GM21825 (cell line): ENCODE measurements at regions not wholly inside any gene's neighbourhood (a gene's known extent, or its start where the extent isn't known, plus 50 kb on each side); places are given as distances from the start of the nearest gene placed in this dataset.

Experiments
- ATAC-seq: cut with Tn5 transposase; IDR thresholded peaks from one replicate; pipeline ENCODE4 v1.9.1; 2021; ENCODE audit warnings: mild to moderate bottlenecking, moderate library complexity; ENCODE audit not compliant: unreplicated experiment

DNA sequence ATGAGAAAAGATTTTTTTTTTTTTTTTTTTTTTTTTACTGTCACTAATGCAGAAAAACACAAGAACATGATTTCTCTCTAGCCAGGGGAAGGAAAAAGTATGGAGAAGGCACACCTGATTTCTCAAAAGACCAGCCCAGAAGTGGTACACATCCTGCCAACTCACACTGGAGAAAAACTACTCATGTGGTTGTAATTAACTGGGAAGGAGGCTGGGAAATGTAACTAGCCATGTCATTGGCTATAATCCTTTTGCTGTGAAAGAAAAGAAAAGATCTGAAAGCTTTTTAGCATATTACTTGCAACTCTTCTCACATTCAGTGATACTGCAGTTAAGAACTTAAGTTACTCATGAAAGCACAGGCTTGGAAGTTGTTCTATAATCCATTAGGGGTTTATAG lies 195.9 kb upstream of the PMFBP1 start:
- no peak for ATAC-seq

DNA sequence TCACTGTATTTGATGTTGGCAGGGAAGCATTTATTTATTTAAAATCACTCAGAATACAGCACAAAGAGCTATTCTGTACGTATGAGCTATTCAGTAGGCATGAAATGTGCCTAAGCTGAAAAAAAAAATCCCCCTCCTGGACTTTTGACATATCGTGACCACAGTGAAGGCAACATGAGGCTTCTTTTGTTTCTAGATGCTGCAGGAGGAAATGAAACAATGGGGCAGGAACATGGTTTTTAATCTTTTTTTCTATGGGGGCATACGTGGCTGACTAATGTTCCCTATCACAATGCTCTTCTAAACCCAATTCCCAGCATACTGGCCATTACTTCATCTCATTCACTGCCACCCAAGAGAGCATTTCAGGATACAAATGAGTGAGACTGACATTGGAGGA lies 191.0 kb upstream of the PMFBP1 start:
- ATAC-seq = no peak

DNA sequence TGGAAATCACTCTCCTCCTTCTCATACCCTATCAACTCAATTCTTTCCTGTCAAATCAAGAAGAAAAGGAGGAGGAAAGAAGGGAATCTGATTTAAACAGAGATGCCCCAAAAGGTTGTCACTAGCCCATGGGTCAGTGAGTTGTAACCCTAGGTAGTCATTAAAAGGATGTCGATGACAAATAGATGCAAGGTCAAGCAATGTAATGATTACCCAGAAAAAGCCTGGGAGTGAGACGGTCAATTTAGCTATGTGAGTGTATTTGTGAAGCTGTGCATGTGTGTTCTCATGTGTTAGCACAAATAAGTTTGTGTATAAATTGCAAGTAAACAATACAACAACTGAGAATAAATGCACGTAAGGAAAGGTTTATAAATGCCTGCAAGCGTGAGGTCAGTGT lies 190.5 kb upstream of the PMFBP1 start:
- ATAC-seq = no peak

DNA sequence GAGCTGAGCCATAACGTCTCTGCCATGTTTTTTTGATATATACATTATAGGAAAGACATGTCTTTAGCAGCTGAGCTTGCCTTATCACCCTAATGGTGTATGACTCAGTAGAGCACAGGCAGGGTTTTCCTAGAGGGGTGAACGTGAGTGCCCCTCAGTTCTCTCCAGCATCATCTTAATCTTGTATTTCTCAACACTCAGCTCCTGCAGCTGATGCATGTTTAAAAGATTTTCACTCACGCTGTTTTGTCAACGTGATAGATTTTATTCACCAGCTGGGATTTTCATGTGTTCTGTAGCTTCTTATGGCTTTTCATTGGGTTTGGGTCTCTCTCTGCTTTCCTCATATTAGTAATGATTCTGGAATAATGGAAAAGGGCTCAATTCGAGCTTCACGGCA lies 186.0 kb upstream of the PMFBP1 start:
- no peak for ATAC-seq

DNA sequence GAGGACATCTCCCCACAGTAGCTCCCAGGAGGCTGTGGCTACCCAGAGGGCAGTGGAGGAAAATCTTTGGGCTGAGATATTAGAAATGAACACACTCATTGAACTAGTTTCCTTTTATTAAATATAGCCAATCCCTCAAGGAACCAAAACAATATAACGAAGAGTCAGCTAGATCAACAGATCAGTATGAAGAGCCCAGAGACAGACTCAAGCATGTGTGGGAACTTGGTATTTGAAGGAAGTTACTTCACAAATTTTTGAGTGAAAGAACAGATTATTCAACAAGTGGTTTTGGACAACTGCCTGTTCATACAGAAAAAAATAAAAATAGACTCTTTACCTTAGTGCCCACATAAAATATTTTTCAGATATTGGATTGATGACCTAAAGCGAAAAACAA lies 183.6 kb upstream of the PMFBP1 start:
- ATAC-seq = no peak

DNA sequence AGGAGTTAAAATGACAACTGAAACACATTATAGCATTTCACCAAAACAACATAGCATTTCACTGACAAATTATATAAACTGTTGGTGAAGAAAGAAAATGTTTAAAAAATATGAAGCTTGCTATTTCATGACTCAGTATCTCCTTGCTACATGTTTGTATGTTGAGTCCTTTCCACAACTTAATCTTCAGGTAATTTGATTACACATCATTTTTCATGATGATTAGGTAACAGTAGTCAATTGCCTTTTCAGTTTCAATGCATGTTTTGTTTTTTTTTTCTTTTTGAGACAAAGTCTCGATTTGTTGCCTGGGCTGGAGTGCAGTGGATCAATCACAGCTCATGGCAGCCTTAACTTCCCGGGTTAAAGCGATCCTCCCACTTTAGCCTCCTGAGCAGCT lies 177.8 kb upstream of the PMFBP1 start:
- ATAC-seq = no peak

DNA sequence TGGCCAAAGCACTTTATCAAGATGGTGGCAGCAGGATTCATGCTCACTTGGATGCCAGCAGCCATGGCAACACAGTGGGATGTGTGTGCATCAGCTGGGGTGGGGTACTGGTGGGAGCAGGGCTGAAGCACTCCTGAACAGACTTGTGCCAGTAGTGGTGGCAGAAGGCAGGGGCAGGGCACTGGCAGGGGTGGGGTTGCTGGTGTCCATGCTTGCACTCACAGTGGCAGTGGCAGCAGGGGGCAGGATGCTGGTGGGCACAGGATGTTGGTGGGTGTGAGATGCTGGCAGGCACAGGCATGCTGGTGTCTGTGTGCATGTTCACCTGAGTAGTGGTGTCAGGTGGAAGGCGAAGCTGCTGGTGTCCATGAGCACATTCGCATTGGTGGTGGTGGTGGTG lies 161.0 kb upstream of the PMFBP1 start:
- ATAC-seq = no peak

DNA sequence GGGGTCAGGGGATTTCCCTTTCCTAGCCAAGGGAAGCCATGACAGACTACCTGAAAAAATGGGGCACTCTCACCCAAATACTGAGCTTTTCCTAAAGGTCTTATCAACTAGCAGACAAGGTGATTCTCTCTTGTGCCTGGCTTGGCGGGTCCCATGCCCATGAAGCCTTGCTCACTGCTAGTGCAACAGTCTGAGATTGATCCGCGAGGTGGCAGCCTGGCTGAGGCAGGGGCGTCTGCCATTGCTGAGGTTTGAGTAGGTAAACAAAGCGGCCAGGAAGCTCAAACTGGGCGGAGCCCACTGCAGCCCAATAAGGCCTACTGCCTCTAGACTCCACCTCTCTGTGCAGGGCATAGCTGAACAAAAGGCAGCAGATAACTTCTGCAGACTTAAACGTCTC lies 152.6 kb upstream of the PMFBP1 start:
- ATAC-seq = no peak

DNA sequence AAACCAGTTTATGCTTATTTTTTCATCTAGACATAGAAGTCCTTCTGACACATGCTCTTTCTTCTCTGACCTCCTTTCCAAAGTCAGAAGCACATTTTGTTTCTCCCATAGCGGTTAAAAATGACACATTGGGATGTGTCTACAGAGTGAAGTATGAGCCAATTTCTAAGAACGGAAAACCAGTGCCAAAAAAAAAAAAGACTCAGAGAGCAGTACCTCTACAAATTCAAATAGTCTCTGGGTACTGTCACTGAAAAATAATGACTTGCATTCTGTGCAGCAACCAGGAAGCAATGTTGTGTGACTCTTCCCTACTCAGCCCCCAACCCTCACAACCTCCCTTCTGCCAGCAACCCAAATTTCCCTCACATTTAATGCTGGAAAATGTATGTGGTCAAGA lies 145.5 kb upstream of the PMFBP1 start:
- no peak for ATAC-seq

DNA sequence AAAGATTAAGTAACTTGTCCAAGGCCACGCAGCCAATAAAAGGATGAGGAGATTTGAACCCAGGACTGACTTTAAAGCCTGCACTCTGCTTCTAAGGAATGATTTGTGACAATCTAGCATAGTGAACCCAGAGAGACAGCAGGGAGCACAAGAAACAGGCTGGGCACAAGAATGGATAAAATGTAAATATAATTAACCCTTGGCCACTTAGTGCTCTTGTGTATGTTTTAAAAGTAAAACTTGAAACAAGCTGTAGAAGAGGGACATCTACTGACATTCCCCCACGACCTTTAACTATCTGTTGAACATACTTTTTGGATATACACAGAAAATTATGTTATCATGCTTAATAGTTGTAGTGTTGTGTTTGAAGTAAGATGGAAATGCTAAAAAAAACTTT lies 141.9 kb upstream of the PMFBP1 start:
- ATAC-seq = no peak

DNA sequence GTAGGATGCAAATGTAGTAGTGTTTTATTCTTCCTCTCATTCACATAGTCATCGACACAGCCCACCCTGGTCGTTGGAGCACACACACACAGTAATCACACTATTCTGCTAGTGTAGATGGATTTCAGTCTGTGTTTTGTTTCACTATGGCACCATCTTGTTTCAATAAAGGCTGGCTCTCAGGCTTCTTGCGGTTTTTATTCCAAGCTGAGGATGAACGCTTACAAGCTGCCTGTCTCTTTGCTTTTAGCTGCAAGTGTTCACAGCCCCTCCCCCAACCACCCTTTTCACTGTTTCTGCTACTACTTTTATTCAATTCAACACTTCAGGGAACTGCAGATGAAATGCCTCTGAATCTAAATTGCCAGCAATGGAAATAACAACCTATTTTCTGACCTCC lies 140.9 kb upstream of the PMFBP1 start:
- no peak for ATAC-seq

DNA sequence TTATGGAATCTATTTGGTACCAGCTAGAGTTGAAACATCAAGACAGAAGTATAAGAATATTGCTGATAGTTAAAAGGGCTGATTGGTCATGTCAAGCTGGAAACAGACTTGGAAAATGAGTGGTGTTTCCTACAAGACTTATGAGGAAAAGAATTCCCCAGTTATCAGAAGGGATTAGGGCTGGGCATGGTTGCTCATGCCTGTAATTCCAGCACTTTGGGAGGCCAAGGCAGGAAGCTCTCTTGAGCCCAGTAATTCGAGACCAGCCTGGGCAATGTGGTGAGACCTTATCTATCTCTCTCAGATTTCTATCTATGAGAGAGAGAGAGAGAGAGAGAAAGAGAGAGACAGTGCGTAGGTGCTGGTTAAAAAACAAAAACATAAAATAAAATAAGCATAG lies 139.5 kb upstream of the PMFBP1 start:
- no peak for ATAC-seq

DNA sequence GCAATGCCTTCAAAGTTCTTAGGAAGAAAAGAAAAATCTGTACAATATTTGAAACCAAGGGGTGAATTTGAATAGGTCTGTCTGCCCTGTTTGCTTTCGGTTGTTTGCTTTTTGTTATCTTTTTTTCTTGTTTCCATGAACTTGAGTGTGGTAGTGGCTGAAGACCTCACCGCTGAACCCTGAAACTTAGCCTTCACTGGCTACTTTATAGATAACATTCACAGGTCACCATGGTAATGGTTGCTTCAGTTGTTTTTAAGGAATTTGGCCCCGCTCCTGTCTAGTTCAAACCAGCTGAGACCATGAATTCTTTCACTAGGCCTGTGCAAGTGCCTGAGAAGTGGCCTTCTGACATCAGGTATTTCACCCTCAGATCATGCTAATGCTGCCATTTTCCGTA lies 137.0 kb upstream of the PMFBP1 start:
- ATAC-seq = no peak

DNA sequence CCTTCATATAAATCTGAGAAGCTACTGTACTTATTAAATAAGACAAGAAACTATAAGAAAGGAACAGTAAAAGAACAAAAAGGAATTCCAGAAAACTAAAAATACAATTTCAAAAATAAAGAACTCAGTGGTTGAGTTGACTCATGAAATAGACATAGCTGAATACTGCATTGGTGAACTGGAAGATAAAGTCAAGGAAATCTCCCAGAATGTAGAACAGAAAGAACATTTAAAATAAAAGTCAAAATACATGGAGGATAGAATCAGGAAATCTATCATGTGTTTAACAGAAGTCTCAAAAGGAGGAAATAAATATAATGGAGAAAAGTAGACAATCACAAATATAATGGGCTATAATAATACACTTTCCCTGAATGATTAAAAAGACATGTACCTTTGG lies 136.4 kb upstream of the PMFBP1 start:
- no peak for ATAC-seq

DNA sequence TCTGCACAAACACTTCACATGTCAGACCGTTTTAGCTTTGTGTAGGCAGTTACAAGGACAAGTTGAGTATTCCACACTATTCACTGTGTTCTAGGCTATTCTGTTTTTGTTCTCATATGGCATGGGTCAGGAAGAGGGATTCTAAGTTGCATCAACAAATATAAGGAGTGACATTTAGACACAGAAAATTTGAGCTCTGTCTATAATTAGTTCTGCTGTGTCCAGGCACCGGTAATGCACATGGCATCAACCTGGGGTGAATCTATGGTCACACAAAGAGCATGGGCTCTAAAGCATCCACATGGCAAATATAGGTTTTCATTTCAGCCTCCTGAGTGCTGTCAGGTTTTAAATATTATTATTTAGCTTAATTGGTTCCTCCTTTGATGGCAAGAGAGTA lies 130.4 kb upstream of the PMFBP1 start:
- no peak for ATAC-seq

DNA sequence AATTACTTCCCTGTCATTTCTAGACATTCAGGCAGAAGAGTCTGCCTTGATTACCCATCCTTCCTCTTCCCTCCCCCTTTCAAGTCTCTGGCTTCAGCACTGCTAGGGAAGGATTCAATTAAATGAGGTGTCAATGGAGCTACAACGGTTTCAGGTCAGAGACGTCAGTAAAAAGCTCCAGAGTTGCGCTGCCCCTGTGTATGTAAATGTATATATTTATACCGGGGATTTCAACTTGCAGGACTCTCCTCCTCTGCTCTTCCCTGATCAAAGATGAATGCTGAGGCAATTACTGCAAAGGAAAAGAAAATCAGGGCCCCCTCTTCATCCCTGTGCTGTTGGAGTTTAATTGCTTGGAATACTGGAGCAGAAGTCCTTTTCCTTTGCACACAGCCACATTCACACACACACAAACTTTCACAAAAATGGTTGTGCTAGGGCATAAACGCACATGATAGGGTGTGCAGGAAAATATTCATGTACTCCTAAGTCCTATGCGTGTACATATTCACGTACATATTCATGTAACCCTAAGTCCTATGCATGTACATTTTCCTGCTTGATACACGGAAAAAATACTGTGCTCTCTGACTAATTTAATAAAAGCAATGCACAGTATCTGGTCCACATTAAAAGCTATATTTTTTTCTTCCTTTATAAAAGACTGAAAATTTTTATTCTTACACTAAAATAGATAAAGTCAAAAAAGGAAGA lies 129.7 kb upstream of the PMFBP1 start:
- no peak for ATAC-seq

DNA sequence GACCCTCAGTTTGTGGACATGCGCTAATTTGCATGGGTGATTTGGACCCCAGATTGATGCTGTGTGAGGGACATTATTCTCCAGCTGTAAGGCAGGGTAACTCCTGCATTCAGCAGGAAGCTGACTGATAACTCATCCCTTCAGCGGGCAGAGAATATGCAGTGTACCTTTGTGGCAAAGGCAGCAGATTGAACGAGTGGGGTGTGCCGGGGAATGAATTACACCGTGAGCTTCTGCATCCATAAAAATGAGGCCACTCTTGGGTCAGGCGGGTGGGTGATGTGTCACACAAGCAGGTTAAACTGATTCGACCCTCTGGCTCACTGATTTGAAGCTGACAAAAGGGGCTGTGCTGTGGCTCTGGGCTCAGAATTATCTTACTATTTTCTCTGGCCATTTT lies 128.9 kb upstream of the PMFBP1 start:
- ATAC-seq = no peak

DNA sequence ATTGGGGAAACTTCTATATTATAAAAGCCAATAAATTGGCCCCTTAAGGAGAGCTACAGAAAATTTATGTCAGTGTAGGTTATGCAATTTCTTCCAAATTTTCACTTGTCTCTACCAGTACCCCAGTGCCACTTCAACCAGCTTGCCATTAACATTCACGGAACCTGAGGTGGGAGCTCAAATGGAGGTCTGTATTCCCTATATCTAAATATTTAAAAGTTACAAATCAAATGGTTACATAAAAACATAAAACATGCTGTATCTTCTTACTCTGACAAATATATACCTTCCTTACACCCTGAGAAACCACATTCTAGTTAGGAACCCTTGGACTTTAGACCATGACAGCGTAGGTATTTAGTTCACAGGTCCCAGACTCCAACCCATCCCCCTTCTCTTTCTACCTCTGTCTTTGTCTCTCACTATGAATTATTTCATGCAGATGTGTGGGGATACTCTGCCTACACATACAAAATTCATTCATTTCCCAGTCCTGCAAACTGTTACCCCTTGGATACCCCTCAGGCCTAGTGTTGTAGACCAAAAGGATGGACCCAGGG lies 127.8 kb upstream of the PMFBP1 start:
- no peak for ATAC-seq

DNA sequence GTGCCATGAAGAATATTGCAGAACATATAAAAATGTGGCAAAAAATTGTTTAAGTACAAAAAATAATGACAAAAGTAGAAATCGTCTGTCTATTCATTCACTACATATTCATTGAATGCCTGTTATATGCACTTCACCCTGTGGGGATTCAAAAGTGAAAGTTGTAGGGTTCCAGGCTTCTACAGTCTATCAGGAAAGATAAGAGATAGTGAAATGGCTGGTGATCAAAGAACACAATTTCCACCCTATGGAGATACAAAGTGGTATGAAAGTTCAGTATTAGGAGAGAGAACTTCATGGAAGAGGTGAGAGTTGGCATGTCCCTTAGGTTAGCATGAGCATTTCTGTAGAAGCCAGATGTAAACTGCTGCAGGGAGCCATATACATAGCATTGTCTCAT lies 127.0 kb upstream of the PMFBP1 start:
- ATAC-seq = no peak

DNA sequence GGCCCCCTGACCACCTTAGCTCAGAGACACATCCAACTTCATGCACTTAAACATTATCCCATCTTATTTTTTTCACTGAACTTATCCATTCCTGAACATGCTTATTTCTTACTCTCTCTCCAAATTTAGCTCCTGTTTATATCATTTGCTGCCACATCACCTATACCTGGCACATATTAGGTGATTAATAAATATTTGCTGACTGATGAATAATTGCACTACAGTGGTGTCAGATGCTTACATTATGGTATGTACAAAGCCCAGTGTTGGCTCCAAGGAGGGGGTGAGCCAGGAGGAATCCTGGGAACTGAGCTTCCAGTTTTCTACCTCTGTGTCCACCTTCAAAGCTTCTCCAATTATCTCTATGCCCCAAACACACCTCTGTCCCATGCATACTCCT lies 124.0 kb upstream of the PMFBP1 start:
- no peak for ATAC-seq

DNA sequence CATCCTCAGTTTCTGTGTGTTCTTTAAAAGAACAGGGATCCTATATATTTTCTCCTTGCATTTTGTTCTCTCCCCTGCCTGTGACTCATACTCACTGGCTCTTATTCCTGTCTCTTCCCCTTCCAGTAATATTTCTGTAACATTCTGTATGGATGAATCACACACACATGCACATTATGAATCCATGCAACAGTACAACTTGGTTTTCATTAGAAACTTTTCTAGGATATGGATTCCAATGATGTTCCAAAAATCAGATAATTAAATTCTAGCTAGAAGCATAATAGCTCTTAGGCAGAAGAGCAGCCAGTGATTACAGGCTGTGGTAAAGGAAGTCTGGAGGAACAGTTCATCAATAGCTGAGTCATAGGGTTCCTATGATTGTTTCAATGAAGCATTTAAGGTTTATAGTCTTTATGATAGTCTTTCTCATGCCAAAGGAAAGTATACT lies 119.6 kb upstream of the PMFBP1 start:
- ATAC-seq = no peak

DNA sequence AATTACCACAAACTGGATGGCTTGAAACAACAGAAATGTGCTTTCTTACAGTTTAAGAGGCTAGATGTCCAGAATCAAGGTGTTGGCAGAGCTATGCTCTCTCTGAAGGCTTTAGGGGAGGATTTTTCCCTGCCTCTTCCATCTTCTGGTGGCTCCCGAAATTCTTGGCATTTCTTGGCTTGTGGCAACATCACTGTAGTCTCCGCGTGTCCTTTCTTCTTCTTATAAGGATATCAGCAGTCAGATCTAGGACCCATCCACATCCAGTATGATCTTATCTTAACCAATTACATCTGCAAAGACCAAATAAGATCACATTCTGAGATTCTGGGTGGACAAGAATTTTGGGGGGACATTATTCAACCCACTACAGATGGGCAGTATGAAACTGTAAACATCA lies 119.2 kb upstream of the PMFBP1 start:
- ATAC-seq = no peak

DNA sequence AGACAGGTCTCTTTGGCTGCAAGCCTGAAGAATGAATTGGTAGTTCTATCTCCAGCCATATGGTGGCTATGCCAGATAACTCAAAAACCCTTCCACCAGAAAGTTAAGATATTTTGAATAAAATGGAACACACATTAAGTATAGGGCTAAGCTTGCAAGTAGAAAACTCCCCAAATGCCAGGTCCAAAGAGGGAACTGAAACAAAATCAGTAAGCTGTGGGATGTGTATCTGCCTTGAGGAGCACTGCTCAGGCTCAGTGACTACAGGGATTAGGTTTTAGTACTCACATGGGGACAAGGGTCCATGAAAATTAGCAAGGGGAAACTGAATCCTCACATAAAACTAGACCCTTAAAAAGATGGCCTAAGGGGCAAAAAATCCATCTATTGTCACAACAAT lies 115.7 kb upstream of the PMFBP1 start:
- ATAC-seq = no peak
